GM23338 (cell line): ENCODE measurements at regions not wholly inside any gene's neighbourhood (a gene's known extent, or its start where the extent isn't known, plus 50 kb on each side); places are given as distances from the start of the nearest gene placed in this dataset.

Experiments used
- ATAC-seq: fragments of 200-7000 bp; cut with Tn5 transposase; 3 replicates; pipeline ENCODE4 v1.9.1; 2020
- DNase-seq: peaks from one replicate; pipeline ENCODE4 v3.0.0-alpha.2; 2015; ENCODE audit warnings: low spot score
- H2AFZ ChIP-seq: fragments of 200-600 bp; sonication (generic); 2 replicates; pipeline ENCODE4 v1.8.0; 2016; ENCODE audit warnings: antibody characterized with exemption, mild to moderate bottlenecking, moderate library complexity
- H3F3A ChIP-seq: fragments of 200-600 bp; sonication (generic); replicated peaks from 2 replicates; pipeline ENCODE4 v1.8.0; 2017; ENCODE audit warnings: antibody characterized with exemption, mixed run types, low read depth
- H3K27ac ChIP-seq: fragments of 200-600 bp; sonication (generic); 2 replicates; pipeline ENCODE4 v1.6.1; 2016; ENCODE audit warnings: low read depth
- H3K27me3 ChIP-seq: fragments of 200-600 bp; sonication (generic); 2 replicates; pipeline ENCODE4 v1.8.0; 2016; ENCODE audit warnings: mild to moderate bottlenecking, mixed run types, moderate library complexity; ENCODE audit not compliant: insufficient read depth
- H3K36me3 ChIP-seq: fragments of 200-600 bp; sonication (generic); 2 replicates; pipeline ENCODE4 v1.8.0; 2016; ENCODE audit warnings: mild to moderate bottlenecking; ENCODE audit not compliant: insufficient read depth
- H3K4me1 ChIP-seq: fragments of 200-600 bp; sonication (generic); 2 replicates; pipeline ENCODE4 v1.8.0; 2016; ENCODE audit warnings: mild to moderate bottlenecking, moderate library complexity; ENCODE audit not compliant: insufficient read depth
- H3K4me2 ChIP-seq: fragments of 200-600 bp; sonication (generic); 2 replicates; pipeline ENCODE4 v1.7.1; 2017; ENCODE audit warnings: mixed run types
- H3K4me3 ChIP-seq: fragments of 200-600 bp; sonication (generic); 2 replicates; pipeline ENCODE4 v1.6.1; 2016; ENCODE audit warnings: mixed run types
- H3K79me2 ChIP-seq: fragments of 200-600 bp; sonication (generic); replicated peaks from 2 replicates; pipeline ENCODE4 v1.8.0; 2017; ENCODE audit warnings: mild to moderate bottlenecking; ENCODE audit not compliant: insufficient read depth
- H3K9me2 ChIP-seq: fragments of 200-600 bp; sonication (generic); 2 replicates; pipeline ENCODE4 v1.8.0; 2017; ENCODE audit not compliant: insufficient read depth
- H4K20me1 ChIP-seq: fragments of 200-600 bp; sonication (generic); replicated peaks from 2 replicates; pipeline ENCODE4 v1.8.0; 2017; ENCODE audit warnings: mild to moderate bottlenecking; ENCODE audit not compliant: insufficient read depth
- H3K27ac Mint-ChIP-seq: 2 replicates; pipeline ENCODE4 v1.8.0; 2020; ENCODE audit warnings: inconsistent platforms, mild to moderate bottlenecking, moderate library complexity, mixed read lengths
- H3K27me3 Mint-ChIP-seq: 3 replicates; pipeline ENCODE4 v1.8.0; 2022; ENCODE audit warnings: low read depth, mild to moderate bottlenecking, moderate library complexity, mixed read lengths, inconsistent platforms; ENCODE audit not compliant: insufficient read depth, poor library complexity
- H3K36me3 Mint-ChIP-seq: 3 replicates; pipeline ENCODE4 v1.8.0; 2021; ENCODE audit warnings: low read depth, mild to moderate bottlenecking, inconsistent platforms, moderate library complexity, mixed read lengths
- H3K4me1 Mint-ChIP-seq: 3 replicates; pipeline ENCODE4 v1.8.0; 2020; ENCODE audit warnings: mild to moderate bottlenecking, inconsistent platforms, mixed read lengths
- H3K4me3 Mint-ChIP-seq: 3 replicates; pipeline ENCODE4 v1.8.0; 2021; ENCODE audit warnings: moderate library complexity, mild to moderate bottlenecking, inconsistent platforms, mixed read lengths
- H3K9me3 Mint-ChIP-seq: 3 replicates; pipeline ENCODE4 v1.8.0; 2020; ENCODE audit warnings: moderate library complexity, mild to moderate bottlenecking, inconsistent platforms, mixed read lengths
- CREB1 ChIP-seq: fragments of 250-450 bp; sonication (Bioruptor Pico); IDR thresholded peaks from 2 replicates; pipeline ENCODE4 v1.5.0; 2020; ENCODE audit warnings: low read depth, mild to moderate bottlenecking, moderate library complexity
- CTCF ChIP-seq, 2 experiments: fragments of 200-600 bp in 1 of 2; sonication (generic) in 1 of 2; conservative IDR thresholded peaks; 2 replicates each; pipeline versions ENCODE4 v1.5.1 to v1.6.1; 2016 to 2017; ENCODE audit warnings: antibody characterized with exemption in 2 of 2, low read depth in 2 of 2, mild to moderate bottlenecking in 2 of 2, moderate library complexity in 1 of 2
- ETS1 ChIP-seq: IDR thresholded peaks from 2 replicates; pipeline ENCODE4 v1.6.1; 2016; ENCODE audit warnings: antibody characterized with exemption
- EZH2 ChIP-seq: fragments of 200-600 bp; sonication (generic); IDR thresholded peaks from one replicate; pipeline ENCODE4 v1.8.0; 2017; ENCODE audit warnings: antibody characterized with exemption, mild to moderate bottlenecking, low read depth; ENCODE audit not compliant: unreplicated experiment
- EZH2phosphoT487 ChIP-seq: fragments of 200-600 bp; sonication (generic); IDR thresholded peaks from one replicate; pipeline ENCODE4 v1.8.1; 2018; ENCODE audit warnings: antibody characterized with exemption; ENCODE audit not compliant: unreplicated experiment
- JUNB ChIP-seq: IDR thresholded peaks from one replicate; pipeline ENCODE4 v1.6.1; 2016; ENCODE audit warnings: antibody characterized with exemption; ENCODE audit not compliant: unreplicated experiment
- NANOG ChIP-seq: IDR thresholded peaks from 2 replicates; pipeline ENCODE4 v1.6.1; 2016; ENCODE audit warnings: antibody characterized with exemption, borderline replicate concordance
- POLR2AphosphoS5 ChIP-seq: IDR thresholded peaks from 2 replicates; pipeline ENCODE4 v1.6.1; 2016; ENCODE audit warnings: antibody characterized with exemption, low read depth
- REST ChIP-seq: IDR thresholded peaks from one replicate; pipeline ENCODE4 v1.6.1; 2018; ENCODE audit warnings: antibody characterized with exemption; ENCODE audit not compliant: unreplicated experiment
- STAT1 ChIP-seq: IDR thresholded peaks from one replicate; pipeline ENCODE4 v1.6.1; 2016; ENCODE audit warnings: antibody characterized with exemption; ENCODE audit not compliant: unreplicated experiment
- ZNF114 ChIP-seq: fragments of 250-450 bp; sonication (Bioruptor Pico); IDR thresholded peaks from 2 replicates; pipeline ENCODE4 v1.5.0; 2020; ENCODE audit warnings: mild to moderate bottlenecking, moderate library complexity
- ZNF331 ChIP-seq: fragments of 250-450 bp; sonication (Bioruptor Pico); IDR thresholded peaks from 2 replicates; pipeline ENCODE4 v1.5.0; 2020; ENCODE audit warnings: low read depth, mild to moderate bottlenecking, moderate library complexity
- ZNF462 ChIP-seq: fragments of 250-450 bp; sonication (Bioruptor Pico); IDR thresholded peaks from 2 replicates; pipeline ENCODE4 v1.5.0; 2020; ENCODE audit warnings: mild to moderate bottlenecking, moderate library complexity

- H3K79me2 ChIP-seq: no peaks in the 10 kb centered on the region
- no peak overlapping the region for H3K4me3 ChIP-seq
- DNase-seq: no peak
- H3K4me1 ChIP-seq: no peaks in the 10 kb centered on the region
- no peak overlapping the region for H3K27ac ChIP-seq
- H2AFZ ChIP-seq: no peak overlapping the region
- Mint-ChIP-seq H3K9me3 (peaks cover 78% of the 10 kb centered on the region), H3K36me3 (peaks cover 30% of the 10 kb centered on the region; the same call in 2 of the 3 replicates), H3K27ac (no peak overlapping the region), H3K4me3 (no peak overlapping the region), H3K4me1 (no peaks in the 10 kb centered on the region), H3K27me3 (no peaks in the 10 kb centered on the region)
- ATAC-seq: no peak
- H3K36me3 ChIP-seq: peaks cover 6% of the 10 kb centered on the region; the same call in 1 of the 2 replicates
- H3F3A ChIP-seq: no peaks in the 10 kb centered on the region
- TF ChIP-seq EZH2 (no peak), ZNF462 (no peak), REST (no peak), POLR2AphosphoS5 (no peak), JUNB (no peak), ZNF331 (no peak), CREB1 (CRISPR knock-in tag) (no peak), EZH2phosphoT487 (no peak), ETS1 (no peak), CTCF (conservative IDR thresholded peaks at IDR 0.05; ENCODE audit: low read depth in 2 of 2) (no peak), STAT1 (no peak), ZNF114 (no peak), NANOG (no peak)
- H4K20me1 ChIP-seq: no peaks in the 10 kb centered on the region
- H3K27me3 ChIP-seq: no peaks in the 10 kb centered on the region
- H3K4me2 ChIP-seq: no peak overlapping the region
- no peaks in the 10 kb centered on the region for H3K9me2 ChIP-seq
Measured at GRCh38 chr18:72339976-72340375, 204.2 kb downstream of the CBLN2 start.
